ENCODE measurements at regions not wholly inside any gene's neighbourhood (a gene's known extent, or its start where the extent isn't known, plus 50 kb on each side); places are given as distances from the start of the nearest gene placed in this dataset.

- ChIA-PET CTCF (no interaction called here), POLR2A (no interaction called here)
- Mint-ChIP-seq H3K9me3 (no peaks in the 10 kb centered on the region), H3K4me1 (no peaks in the 10 kb centered on the region), H3K27me3 (peaks cover 30% of the 10 kb centered on the region), H3K27ac (no peak overlapping the region), H3K4me3 (no peak overlapping the region), H3K36me3 (ENCODE audit: low read depth) (no peaks in the 10 kb centered on the region)
- no peak for DNase-seq
These were observed 57.8 kb downstream of the PRLHR start for GRCh38 chr10:118537623-118538022.

DNA sequence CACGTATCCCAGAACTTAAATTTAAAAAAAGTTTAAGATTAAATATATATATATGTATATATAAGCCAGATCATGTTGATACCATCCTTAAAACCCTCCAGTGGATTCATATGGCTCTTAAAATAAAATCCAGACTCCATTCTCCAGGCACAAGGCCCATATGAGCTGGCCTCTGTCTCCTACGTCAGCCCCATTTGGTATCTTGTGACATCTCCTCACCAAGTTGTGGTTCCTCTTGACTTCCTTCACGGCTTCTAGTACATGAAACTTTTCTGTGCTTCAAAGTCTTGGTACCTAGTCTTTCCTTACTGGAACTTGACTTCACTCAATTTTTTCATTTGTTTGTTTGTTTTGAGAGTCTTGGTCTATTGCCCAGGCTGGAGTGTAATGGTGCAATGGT lies 61.3 kb downstream of the PRLHR start:
- Mint-ChIP-seq H3K4me3 (no peak overlapping the region), H3K36me3 (ENCODE audit: low read depth) (no peaks in the 10 kb centered on the region), H3K4me1 (peaks cover 10% of the 10 kb centered on the region), H3K9me3 (no peaks in the 10 kb centered on the region), H3K27me3 (peaks cover 23% of the 10 kb centered on the region), H3K27ac (no peak overlapping the region)
- DNase-seq: no peak
- ChIA-PET POLR2A (no interaction called here), CTCF (no interaction called here)

GRCh38 chr10:118531105-118531852 lies 64.2 kb downstream of the PRLHR start:
- Mint-ChIP-seq H3K4me1 (peaks cover 10% of the 10 kb centered on the region), H3K9me3 (no peaks in the 10 kb centered on the region), H3K4me3 (no peak overlapping the region), H3K36me3 (ENCODE audit: low read depth) (no peaks in the 10 kb centered on the region), H3K27me3 (peaks cover 21% of the 10 kb centered on the region), H3K27ac (no peak overlapping the region)
- ChIA-PET POLR2A (no interaction called here), CTCF (interaction anchor here (0.7 to 0.9 kb wide), 2 partner anchors 13 kb away, joined by 3 to 4 read pairs; no protein-coding TSS in a partner anchor)
- DNase-seq: no peak

GRCh38 chr10:118528426-118528825 lies 67.0 kb downstream of the PRLHR start:
- no peak overlapping the region for H3K27ac Mint-ChIP-seq
- POLR2A ChIA-PET: no interaction called here
- peaks cover 29% of the 10 kb centered on the region for H3K27me3 Mint-ChIP-seq
- peaks cover 10% of the 10 kb centered on the region for H3K4me1 Mint-ChIP-seq
- no peaks in the 10 kb centered on the region for H3K36me3 Mint-ChIP-seq (ENCODE audit: low read depth)
- no peaks in the 10 kb centered on the region for H3K9me3 Mint-ChIP-seq
- CTCF ChIA-PET: interaction anchor here (0.7 kb wide), 1 partner anchor 16 kb away, joined by 3 read pairs; no protein-coding TSS in a partner anchor
- no peak overlapping the region for H3K4me3 Mint-ChIP-seq
- no peak for DNase-seq

DNA sequence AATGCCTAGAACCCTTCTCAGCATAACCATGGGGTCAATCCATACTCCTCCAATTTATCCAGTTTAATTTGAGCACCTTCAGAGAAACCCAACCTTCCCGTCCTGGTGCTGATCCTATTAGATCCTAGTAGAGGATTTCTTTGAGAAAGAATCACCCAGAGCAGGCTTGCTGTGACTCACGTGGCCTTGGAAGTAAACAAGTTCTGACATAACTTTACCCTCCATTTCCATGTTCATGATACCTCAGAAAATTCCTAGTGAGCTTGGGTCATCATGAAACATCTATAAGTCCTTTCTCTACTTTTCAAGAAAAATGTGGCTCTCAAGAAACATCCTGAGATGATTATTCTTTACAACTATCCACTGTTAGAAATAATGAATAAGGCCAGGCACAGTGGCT lies 71.7 kb downstream of the PRLHR start:
- Mint-ChIP-seq H3K4me3 (no peak overlapping the region), H3K36me3 (ENCODE audit: low read depth) (no peaks in the 10 kb centered on the region), H3K9me3 (peaks cover 1% of the 10 kb centered on the region), H3K27me3 (peaks cover 22% of the 10 kb centered on the region), H3K4me1 (peaks cover 41% of the 10 kb centered on the region), H3K27ac (no peak overlapping the region)
- DNase-seq: no peak
- POLR2A ChIA-PET: no interaction called here
- CTCF ChIA-PET: no interaction called here

GRCh38 chr10:118522791-118523498 lies 72.5 kb downstream of the PRLHR start:
- POLR2A ChIA-PET: interaction anchor here (1.4 kb wide), 1 partner anchor 11 kb away, joined by 3 read pairs; no protein-coding TSS in a partner anchor

DNA sequence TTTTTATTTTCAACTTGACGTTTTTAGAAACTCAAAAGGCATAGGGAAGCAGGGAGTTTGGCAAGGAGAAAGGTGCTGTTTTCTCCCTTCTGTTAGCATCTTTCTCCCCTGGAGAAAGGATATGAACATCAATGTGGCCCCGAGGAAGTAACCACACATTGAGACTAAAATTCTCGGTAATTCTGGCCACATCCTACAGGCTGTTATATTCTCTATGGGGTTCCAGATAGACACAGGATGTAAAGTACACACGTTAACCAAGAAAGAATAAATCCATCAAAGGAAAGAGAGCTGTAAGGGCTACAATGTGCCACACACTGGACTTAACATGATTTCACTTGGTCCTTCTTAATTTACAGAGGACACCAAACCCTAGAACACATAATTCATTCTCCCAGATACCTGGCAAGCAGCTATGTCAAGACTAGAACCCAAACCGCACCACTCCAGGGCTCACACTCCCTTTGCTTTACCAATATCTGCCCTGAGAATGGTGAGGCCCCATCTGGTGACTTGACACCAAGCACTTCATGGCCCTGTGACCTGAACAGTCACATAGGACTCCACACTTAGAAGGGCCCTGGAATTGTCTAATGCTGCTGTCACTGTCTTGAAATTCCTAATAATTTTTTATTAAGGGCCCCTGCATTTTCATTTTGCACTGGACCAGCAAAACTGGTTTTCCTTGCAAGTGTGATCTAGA lies 73.9 kb downstream of the PRLHR start:
- Mint-ChIP-seq H3K4me1 (peaks cover 42% of the 10 kb centered on the region), H3K27me3 (peaks cover 16% of the 10 kb centered on the region), H3K4me3 (no peak overlapping the region), H3K9me3 (peaks cover 8% of the 10 kb centered on the region), H3K27ac (peak overlapping the region; percentile 70), H3K36me3 (ENCODE audit: low read depth) (peaks cover 3% of the 10 kb centered on the region)
- ChIA-PET POLR2A (no interaction called here), CTCF (no interaction called here)
- DNase-seq: no peak

More at GRCh38 chr10:118522791-118523498, 72.5 kb downstream of the PRLHR start:
- Mint-ChIP-seq H3K27me3 (peaks cover 26% of the 10 kb centered on the region), H3K27ac (peak overlapping the region; percentile 70), H3K4me3 (no peak overlapping the region), H3K36me3 (ENCODE audit: low read depth) (peaks cover 3% of the 10 kb centered on the region), H3K9me3 (peaks cover 6% of the 10 kb centered on the region), H3K4me1 (peaks cover 42% of the 10 kb centered on the region)
- DNase-seq: no peak
- CTCF ChIA-PET: interaction anchor here (0.9 kb wide), 1 partner anchor 20 kb away, joined by 4 read pairs; no protein-coding TSS in a partner anchor

- peaks cover 16% of the 10 kb centered on the region for H3K27me3 Mint-ChIP-seq
- ChIA-PET POLR2A (no interaction called here), CTCF (no interaction called here)
- H3K4me3 Mint-ChIP-seq: no peak overlapping the region
- H3K36me3 Mint-ChIP-seq (ENCODE audit: low read depth): peaks cover 3% of the 10 kb centered on the region
- no peak overlapping the region for H3K27ac Mint-ChIP-seq
- peaks cover 42% of the 10 kb centered on the region for H3K4me1 Mint-ChIP-seq
- H3K9me3 Mint-ChIP-seq: peaks cover 8% of the 10 kb centered on the region
- DNase-seq: no peak
These were observed 75.2 kb downstream of the PRLHR start for GRCh38 chr10:118520116-118520742.

DNA sequence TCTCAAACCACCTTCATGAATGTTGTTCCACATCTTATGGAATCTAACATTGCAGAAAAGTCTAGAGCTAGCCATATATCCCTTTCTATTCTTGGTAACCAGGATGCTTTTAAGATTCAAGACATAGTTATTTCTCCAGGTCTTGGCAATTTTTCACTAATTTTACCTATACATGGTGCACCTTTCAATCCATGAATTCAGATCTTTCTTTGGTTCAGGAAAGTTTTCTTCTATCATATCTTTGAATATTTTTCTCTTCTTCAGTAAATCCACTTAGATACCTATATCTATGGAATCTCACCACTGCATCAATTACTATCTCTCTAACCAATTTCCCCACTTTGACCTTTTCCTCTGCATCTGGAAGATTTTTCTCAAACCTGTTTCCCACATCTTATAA lies 77.4 kb downstream of the PRLHR start:
- CTCF ChIA-PET: interaction anchor here (0.6 kb wide), 1 partner anchor 13 kb away, joined by 4 read pairs; no protein-coding TSS in a partner anchor
- peaks cover 17% of the 10 kb centered on the region for H3K27me3 Mint-ChIP-seq
- no peak overlapping the region for H3K27ac Mint-ChIP-seq

DNA sequence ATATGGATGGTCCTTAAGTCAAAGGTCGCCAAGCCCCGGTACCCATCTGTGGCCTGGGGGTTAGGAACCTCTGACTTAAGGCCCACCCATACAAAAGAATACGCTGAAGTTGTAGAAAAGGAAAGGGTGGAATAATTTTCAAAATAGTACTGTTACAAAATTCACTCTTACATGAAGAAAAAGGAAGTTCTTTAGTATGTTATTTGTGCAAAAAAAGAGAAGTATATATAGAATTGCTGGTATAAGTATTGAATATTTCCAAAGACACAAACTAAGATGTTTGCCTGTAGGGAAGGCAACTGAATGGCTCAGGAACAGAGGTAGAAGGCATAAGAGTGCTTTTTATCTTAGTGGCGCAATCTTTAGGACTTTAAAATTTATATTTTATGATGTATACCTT lies 78.7 kb downstream of the PRLHR start:
- H3K36me3 Mint-ChIP-seq (ENCODE audit: low read depth): peaks cover 3% of the 10 kb centered on the region
- no peak overlapping the region for H3K27ac Mint-ChIP-seq
- H3K4me3 Mint-ChIP-seq: no peak overlapping the region
- POLR2A ChIA-PET: no interaction called here
- H3K27me3 Mint-ChIP-seq: peaks cover 17% of the 10 kb centered on the region
- no peak for DNase-seq
- CTCF ChIA-PET: no interaction called here
- peaks cover 32% of the 10 kb centered on the region for H3K4me1 Mint-ChIP-seq
- H3K9me3 Mint-ChIP-seq: peaks cover 8% of the 10 kb centered on the region

More for the DNA sequence above, 77.4 kb downstream of the PRLHR start:
- Mint-ChIP-seq H3K36me3 (ENCODE audit: low read depth) (peaks cover 3% of the 10 kb centered on the region), H3K9me3 (peaks cover 8% of the 10 kb centered on the region), H3K4me3 (no peak overlapping the region), H3K4me1 (peaks cover 40% of the 10 kb centered on the region)
- no peak for DNase-seq
- POLR2A ChIA-PET: no interaction called here

DNA sequence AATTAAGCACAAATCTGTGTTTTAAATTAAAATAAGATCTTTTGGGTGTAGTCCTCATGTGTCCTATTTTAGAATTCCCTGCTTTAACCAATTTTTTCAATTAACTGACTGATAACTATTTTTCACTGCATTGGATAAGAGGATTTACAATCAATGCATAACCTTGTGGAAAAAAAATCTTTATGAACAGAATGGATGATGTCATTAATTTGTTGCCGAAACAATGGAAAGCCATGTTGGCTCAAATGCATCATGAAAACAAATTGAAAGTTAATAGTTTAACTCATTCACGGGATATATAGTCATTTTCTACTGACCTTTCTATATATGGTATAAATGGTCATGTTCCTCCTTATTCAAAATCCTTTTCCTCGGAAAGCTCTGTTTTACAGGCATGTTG lies 82.3 kb downstream of the PRLHR start:
- H3K4me3 Mint-ChIP-seq: no peak overlapping the region
- H3K4me1 Mint-ChIP-seq: peaks cover 5% of the 10 kb centered on the region
- H3K36me3 Mint-ChIP-seq (ENCODE audit: low read depth): peaks cover 1% of the 10 kb centered on the region
- ChIA-PET POLR2A (no interaction called here), CTCF (no interaction called here)
- peaks cover 4% of the 10 kb centered on the region for H3K9me3 Mint-ChIP-seq
- H3K27ac Mint-ChIP-seq: no peak overlapping the region
- no peak for DNase-seq
- H3K27me3 Mint-ChIP-seq: peaks cover 21% of the 10 kb centered on the region

GRCh38 chr10:118511711-118512110 lies 83.7 kb downstream of the PRLHR start:
- no peak for DNase-seq
- Mint-ChIP-seq H3K4me3 (no peak overlapping the region), H3K27ac (no peak overlapping the region), H3K36me3 (ENCODE audit: low read depth) (no peaks in the 10 kb centered on the region), H3K4me1 (peaks cover 5% of the 10 kb centered on the region), H3K9me3 (no peaks in the 10 kb centered on the region), H3K27me3 (peaks cover 18% of the 10 kb centered on the region)
- ChIA-PET POLR2A (interaction anchor here (0.8 kb wide), 1 partner anchor 11 kb away, joined by 3 read pairs; no protein-coding TSS in a partner anchor), CTCF (interaction anchor here (0.6 kb wide), 1 partner anchor 57 kb away, joined by 3 read pairs; no protein-coding TSS in a partner anchor)

- Mint-ChIP-seq H3K36me3 (ENCODE audit: low read depth) (no peaks in the 10 kb centered on the region), H3K27ac (no peak overlapping the region), H3K27me3 (peaks cover 14% of the 10 kb centered on the region), H3K4me3 (no peak overlapping the region), H3K9me3 (no peaks in the 10 kb centered on the region), H3K4me1 (peaks cover 8% of the 10 kb centered on the region)
- no peak for DNase-seq
- POLR2A ChIA-PET: no interaction called here
- CTCF ChIA-PET: no interaction called here
These were observed 86.6 kb downstream of the PRLHR start for GRCh38 chr10:118508863-118509262.

Data from activated CD4-positive, alpha-beta memory T cell treated with anti-CD3 and anti-CD28 coated beads, Interleukin-2, amount 10 ng/mL, durations not matched to agents 7 days and 5 days (primary cell).